ENCODE measurements at regions not wholly inside any gene's neighbourhood (a gene's known extent, or its start where the extent isn't known, plus 50 kb on each side); places are given as distances from the start of the nearest gene placed in this dataset.
A peak's percentile ranks its signal among the peaks of the same experiment; 100 is the strongest.

DNA sequence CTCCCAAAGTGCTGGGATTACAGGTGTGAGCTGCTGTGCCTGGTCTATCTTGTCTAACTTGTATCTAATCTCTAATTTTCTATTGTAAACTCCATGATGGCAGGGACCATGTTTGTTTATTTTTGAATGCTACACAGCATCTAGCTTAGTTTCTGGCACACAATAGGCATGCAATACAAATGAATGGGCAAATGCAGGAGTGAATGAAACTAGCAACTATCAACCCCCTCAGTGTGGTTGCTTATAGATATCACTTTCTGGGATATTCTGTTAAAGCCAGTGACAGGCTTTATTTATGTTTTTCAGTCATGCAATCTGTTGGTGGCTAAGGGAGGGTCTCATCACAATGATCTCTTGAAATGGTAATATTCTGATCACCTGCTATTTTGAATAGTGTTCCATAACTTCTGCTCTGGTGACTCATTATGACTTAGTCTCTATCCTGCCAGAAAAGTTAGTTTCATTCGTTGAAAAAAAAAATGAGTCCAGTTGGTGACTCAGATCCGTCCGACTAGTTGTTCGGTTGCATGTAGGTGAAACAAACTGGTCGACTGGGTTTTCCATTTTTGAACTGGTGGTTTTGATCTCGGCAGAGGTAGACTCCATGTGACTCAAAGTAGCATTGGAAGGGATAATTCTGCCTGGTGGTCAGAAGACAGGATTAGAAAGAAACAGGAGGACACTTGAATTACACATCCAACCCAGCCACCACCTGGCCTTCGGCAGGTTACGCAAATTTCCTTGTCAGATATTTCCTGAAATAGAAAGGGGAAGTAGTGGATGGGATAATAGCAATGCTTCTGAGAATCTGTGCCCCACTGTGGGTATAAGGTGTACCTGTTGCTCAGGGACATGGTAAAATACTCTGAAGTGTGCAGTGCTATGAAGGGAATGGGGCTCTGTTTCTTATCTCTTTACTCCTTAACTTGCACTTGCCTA, 76.8 kb downstream of the GATA3 start:
- TF ChIP-seq, protein P1, sequence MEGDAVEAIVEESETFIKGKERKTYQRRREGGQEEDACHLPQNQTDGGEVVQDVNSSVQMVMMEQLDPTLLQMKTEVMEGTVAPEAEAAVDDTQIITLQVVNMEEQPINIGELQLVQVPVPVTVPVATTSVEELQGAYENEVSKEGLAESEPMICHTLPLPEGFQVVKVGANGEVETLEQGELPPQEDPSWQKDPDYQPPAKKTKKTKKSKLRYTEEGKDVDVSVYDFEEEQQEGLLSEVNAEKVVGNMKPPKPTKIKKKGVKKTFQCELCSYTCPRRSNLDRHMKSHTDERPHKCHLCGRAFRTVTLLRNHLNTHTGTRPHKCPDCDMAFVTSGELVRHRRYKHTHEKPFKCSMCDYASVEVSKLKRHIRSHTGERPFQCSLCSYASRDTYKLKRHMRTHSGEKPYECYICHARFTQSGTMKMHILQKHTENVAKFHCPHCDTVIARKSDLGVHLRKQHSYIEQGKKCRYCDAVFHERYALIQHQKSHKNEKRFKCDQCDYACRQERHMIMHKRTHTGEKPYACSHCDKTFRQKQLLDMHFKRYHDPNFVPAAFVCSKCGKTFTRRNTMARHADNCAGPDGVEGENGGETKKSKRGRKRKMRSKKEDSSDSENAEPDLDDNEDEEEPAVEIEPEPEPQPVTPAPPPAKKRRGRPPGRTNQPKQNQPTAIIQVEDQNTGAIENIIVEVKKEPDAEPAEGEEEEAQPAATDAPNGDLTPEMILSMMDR (IDR thresholded peaks at IDR 0.05), result no peak
- peak in 1 of 2 donors; percentile 83 for TF ChIP-seq POLR2AphosphoS5 (IDR thresholded peaks at IDR 0.05; ENCODE audit: insufficient read depth in 1 of 2, low read depth in 1 of 2)
- TF ChIP-seq POLR2A (IDR thresholded peaks at IDR 0.05), result no peak
